Liver (tissue), 3 donors: ENCODE measurements at regions not wholly inside any gene's neighbourhood (a gene's known extent, or its start where the extent isn't known, plus 50 kb on each side); places are given as distances from the start of the nearest gene placed in this dataset.

ENCODE experiments used
- EGR1 ChIP-seq, 2 donors: IDR thresholded peaks; 2 replicates each; pipeline ENCODE4 v1.6.1; 2016 to 2018; ENCODE audit warnings: antibody characterized with exemption in 2 of 2, low read depth in 2 of 2
- GABPA ChIP-seq, 2 donors: IDR thresholded peaks in 1 of 2; conservative IDR thresholded peaks in 1 of 2; 2 replicates each; pipeline ENCODE4 v1.6.1; 2016; ENCODE audit warnings: antibody characterized with exemption in 2 of 2, mild to moderate bottlenecking in 1 of 2, moderate library complexity in 1 of 2
- NR2F2 ChIP-seq: IDR thresholded peaks from 2 replicates; pipeline ENCODE4 v1.6.1; 2016; ENCODE audit warnings: antibody characterized with exemption
- TF ChIP-seq, protein P1 (sequence below): fragments of 150-350 bp; IDR thresholded peaks from 2 replicates; pipeline ENCODE4 v1.5.1; 2017; ENCODE audit warnings: improper control_type of control experiment, low read depth, low read length; ENCODE audit not compliant: missing input control
- donor health status: healthy.
- donor health status: healthy.

GRCh38 chr12:63222582-63222981 lies 71.6 kb upstream of the AVPR1A start:
- TF ChIP-seq EGR1 (IDR thresholded peaks at IDR 0.05; ENCODE audit: low read depth in 2 of 2) (no peak), GABPA (IDR thresholded peaks at IDR 0.05 in 1 of 2, conservative IDR thresholded peaks at IDR 0.05 in 1 of 2) (no peak), NR2F2 (no peak)
- TF ChIP-seq, protein P1, sequence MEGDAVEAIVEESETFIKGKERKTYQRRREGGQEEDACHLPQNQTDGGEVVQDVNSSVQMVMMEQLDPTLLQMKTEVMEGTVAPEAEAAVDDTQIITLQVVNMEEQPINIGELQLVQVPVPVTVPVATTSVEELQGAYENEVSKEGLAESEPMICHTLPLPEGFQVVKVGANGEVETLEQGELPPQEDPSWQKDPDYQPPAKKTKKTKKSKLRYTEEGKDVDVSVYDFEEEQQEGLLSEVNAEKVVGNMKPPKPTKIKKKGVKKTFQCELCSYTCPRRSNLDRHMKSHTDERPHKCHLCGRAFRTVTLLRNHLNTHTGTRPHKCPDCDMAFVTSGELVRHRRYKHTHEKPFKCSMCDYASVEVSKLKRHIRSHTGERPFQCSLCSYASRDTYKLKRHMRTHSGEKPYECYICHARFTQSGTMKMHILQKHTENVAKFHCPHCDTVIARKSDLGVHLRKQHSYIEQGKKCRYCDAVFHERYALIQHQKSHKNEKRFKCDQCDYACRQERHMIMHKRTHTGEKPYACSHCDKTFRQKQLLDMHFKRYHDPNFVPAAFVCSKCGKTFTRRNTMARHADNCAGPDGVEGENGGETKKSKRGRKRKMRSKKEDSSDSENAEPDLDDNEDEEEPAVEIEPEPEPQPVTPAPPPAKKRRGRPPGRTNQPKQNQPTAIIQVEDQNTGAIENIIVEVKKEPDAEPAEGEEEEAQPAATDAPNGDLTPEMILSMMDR: no peak
